ENCODE measurements at regions not wholly inside any gene's neighbourhood (a gene's known extent, or its start where the extent isn't known, plus 50 kb on each side); places are given as distances from the start of the nearest gene placed in this dataset.

DNA sequence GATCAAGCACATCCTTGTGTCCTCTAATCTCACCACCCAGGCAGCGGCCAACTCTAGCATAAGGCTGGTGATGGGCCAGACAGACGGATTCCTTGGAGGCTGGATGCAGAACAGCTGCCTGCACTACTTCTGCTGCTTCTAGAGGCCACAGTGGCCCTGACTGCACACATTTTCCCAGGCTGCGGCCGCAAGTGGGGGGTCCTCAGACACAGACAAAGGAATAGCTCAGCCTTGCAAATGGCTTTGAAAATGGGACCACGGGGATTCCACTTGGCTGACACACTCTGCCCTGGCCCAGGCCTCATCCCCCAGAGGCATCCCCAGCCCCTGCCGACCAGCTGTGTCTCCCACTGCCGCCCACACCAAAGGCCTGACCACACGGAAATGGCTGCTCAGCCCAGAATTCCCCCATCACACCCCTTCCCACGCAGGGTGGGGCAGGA lies 540.8 kb downstream of the BNC2 start:
- Histone ChIP-seq H3K4me1 (replicated peaks; ENCODE audit: insufficient read depth) (no peaks in the 10 kb centered on the region), H3K36me3 (ENCODE audit: low read depth) (no peaks in the 10 kb centered on the region), H3K9me2 (ENCODE audit: insufficient read depth) (no peaks in the 10 kb centered on the region), H4K20me1 (ENCODE audit: insufficient read depth) (no peaks in the 10 kb centered on the region), H3K4me2 (no peak overlapping the region), H3K79me2 (ENCODE audit: low read depth) (no peaks in the 10 kb centered on the region), H3K9me3 (ENCODE audit: insufficient read depth, low read depth) (no peaks in the 10 kb centered on the region), H3K27ac (no peak overlapping the region), H3F3A (ENCODE audit: insufficient read depth, low read depth) (no peaks in the 10 kb centered on the region), H3K27me3 (ENCODE audit: insufficient read depth, low read depth) (no peaks in the 10 kb centered on the region), H3K4me3 (no peak overlapping the region), H2AFZ (no peak overlapping the region)
- POLR2A ChIA-PET (ENCODE audit: unreplicated experiment) = no interaction called here
- TF ChIP-seq CTCF (conservative IDR thresholded peaks at IDR 0.05) (no peak), EZH2 (IDR thresholded peaks at IDR 0.05; ENCODE audit: low read depth) (no peak)
- no peak for DNase-seq
- intact Hi-C loops (cut with micrococcal nuclease; ENCODE audit: unreplicated experiment) = no loop called here
- BruUV-seq (replicated peaks) = no TSS peak
- CTCF ChIA-PET = no interaction called here

DNA sequence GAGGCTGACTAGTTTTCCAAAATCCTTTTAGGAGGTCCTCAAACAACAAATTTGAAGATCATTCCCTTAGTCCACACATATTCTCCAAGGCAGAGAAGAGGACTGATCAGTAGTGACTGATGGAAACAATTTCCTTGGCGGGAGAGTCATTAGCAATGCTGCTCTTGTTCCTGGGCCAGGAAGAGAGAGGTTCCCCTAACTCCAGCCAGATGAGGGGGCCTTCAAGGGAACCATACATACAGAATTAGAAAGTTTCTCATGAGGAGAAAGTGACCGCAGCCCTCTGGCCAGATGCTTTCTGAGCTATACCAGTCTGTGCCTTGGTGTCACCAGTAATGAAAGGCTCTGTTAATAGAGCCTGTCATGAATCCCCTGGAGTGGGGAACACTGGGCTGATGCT lies 539.4 kb downstream of the BNC2 start:
- Histone ChIP-seq H4K20me1 (ENCODE audit: insufficient read depth) (no peaks in the 10 kb centered on the region), H3K27me3 (ENCODE audit: insufficient read depth, low read depth) (no peaks in the 10 kb centered on the region), H3K27ac (no peak overlapping the region), H3K4me3 (no peak overlapping the region), H3K9me3 (ENCODE audit: insufficient read depth, low read depth) (no peaks in the 10 kb centered on the region), H3K9me2 (ENCODE audit: insufficient read depth) (no peaks in the 10 kb centered on the region), H3F3A (ENCODE audit: insufficient read depth, low read depth) (no peaks in the 10 kb centered on the region), H3K79me2 (ENCODE audit: low read depth) (no peaks in the 10 kb centered on the region), H3K36me3 (ENCODE audit: low read depth) (no peaks in the 10 kb centered on the region), H2AFZ (no peak overlapping the region), H3K4me1 (replicated peaks; ENCODE audit: insufficient read depth) (peaks cover 9% of the 10 kb centered on the region), H3K4me2 (no peak overlapping the region)
- intact Hi-C loops (cut with micrococcal nuclease; ENCODE audit: unreplicated experiment) = no loop called here
- TF ChIP-seq EZH2 (IDR thresholded peaks at IDR 0.05; ENCODE audit: low read depth) = no peak
- no peak for TF ChIP-seq CTCF (conservative IDR thresholded peaks at IDR 0.05)
- no TSS peak for BruUV-seq (replicated peaks)
- ChIA-PET POLR2A (ENCODE audit: unreplicated experiment) (no interaction called here), CTCF (no interaction called here)
- no peak for DNase-seq

GRCh38 chr9:16331527-16331926 lies 538.9 kb downstream of the BNC2 start:
- intact Hi-C loops (cut with micrococcal nuclease; ENCODE audit: unreplicated experiment) = no loop called here
- H3K27ac ChIP-seq = no peak overlapping the region
- CTCF ChIA-PET = no interaction called here
- no peak overlapping the region for H3K4me3 ChIP-seq
- TF ChIP-seq CTCF (conservative IDR thresholded peaks at IDR 0.05) (no peak), EZH2 (IDR thresholded peaks at IDR 0.05; ENCODE audit: low read depth) (no peak)
- no peaks in the 10 kb centered on the region for H3K79me2 ChIP-seq (ENCODE audit: low read depth)
- no peak for DNase-seq
- H4K20me1 ChIP-seq (ENCODE audit: insufficient read depth) = no peaks in the 10 kb centered on the region
- peaks cover 14% of the 10 kb centered on the region for H3K4me1 ChIP-seq (replicated peaks; ENCODE audit: insufficient read depth)
- peaks cover 5% of the 10 kb centered on the region; the same call in 1 of the 2 replicates for H3F3A ChIP-seq (ENCODE audit: insufficient read depth, low read depth)
- no peaks in the 10 kb centered on the region for H3K9me2 ChIP-seq (ENCODE audit: insufficient read depth)
- POLR2A ChIA-PET (ENCODE audit: unreplicated experiment) = no interaction called here
- no peak overlapping the region for H2AFZ ChIP-seq
- H3K36me3 ChIP-seq (ENCODE audit: low read depth) = no peaks in the 10 kb centered on the region
- H3K27me3 ChIP-seq (ENCODE audit: insufficient read depth, low read depth) = no peaks in the 10 kb centered on the region
- no peaks in the 10 kb centered on the region for H3K9me3 ChIP-seq (ENCODE audit: insufficient read depth, low read depth)
- no TSS peak for BruUV-seq (replicated peaks)
- H3K4me2 ChIP-seq = no peak overlapping the region
